HFF-Myc (cell line): ENCODE measurements at regions not wholly inside any gene's neighbourhood (a gene's known extent, or its start where the extent isn't known, plus 50 kb on each side); places are given as distances from the start of the nearest gene placed in this dataset.
"Not testable (repeated sequence)": the region's sequence is repeated elsewhere in the genome, so short reads cannot be mapped to it uniquely, and the experiment has no call there.

Source experiments
- DNase-seq: peaks from one replicate; pipeline ENCODE4 v3.0.0-alpha.2; 2011; ENCODE audit warnings: low read depth; ENCODE audit errors: extremely low read depth
- H3K4me3 ChIP-seq: replicated peaks from 2 replicates; pipeline ENCODE4 v1.5.1; 2011; ENCODE audit warnings: low read depth, mild to moderate bottlenecking, control low read depth, low read length
- CTCF ChIP-seq: IDR thresholded peaks from 2 replicates; pipeline ENCODE4 v1.5.1; 2012; ENCODE audit warnings: mild to moderate bottlenecking, low read depth, low read length, control low read depth; ENCODE audit errors: missing control alignments

DNA sequence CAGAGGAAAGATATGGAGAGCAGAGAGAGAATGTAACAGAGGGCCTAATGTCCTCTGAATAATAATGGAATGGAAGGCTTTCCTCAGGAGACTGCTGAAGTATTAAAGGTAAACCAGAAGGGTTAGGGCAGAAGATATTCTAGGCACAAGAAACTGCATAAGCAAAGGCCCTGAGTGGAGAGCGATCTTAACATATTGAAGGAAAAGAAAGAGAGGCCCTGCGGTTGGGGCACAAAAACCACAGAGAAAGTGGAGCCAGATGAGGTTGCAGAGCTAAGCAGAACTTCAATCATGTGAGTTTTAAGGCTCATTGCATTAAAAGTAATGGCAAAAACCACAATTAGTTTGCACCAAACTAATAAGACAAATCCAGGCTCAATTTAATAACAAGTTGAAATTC lies 115.8 kb upstream of the VSTM2A start:
- no peak overlapping the region for H3K4me3 ChIP-seq
- no peak for DNase-seq

DNA sequence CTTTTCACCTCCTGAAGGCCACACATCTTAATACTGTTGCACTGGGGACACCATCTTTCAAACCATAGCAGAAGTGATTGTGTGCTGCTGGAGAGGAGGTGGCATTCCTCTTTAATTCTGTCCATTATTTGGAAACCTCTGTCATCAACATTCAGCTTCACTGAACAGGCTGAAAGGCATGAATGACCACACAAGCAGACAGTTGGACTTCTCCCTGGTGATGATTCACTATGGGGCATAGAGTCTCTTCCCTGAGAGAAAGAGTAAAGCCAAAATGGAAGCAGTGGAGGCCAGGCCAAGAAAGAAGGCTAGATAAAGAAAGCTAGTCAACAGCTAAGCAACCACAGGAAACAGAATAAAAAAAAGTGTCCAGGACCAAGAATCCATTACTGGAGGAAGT lies 113.1 kb upstream of the VSTM2A start:
- TF ChIP-seq CTCF: no peak
- no peak for DNase-seq
- no peak overlapping the region for H3K4me3 ChIP-seq

More for the DNA sequence above, 115.8 kb upstream of the VSTM2A start:
- no peak for TF ChIP-seq CTCF

GRCh38 chr7:54439391-54439790 lies 102.8 kb upstream of the VSTM2A start:
- DNase-seq: no peak
- TF ChIP-seq CTCF: no peak
- no peak overlapping the region for H3K4me3 ChIP-seq

DNA sequence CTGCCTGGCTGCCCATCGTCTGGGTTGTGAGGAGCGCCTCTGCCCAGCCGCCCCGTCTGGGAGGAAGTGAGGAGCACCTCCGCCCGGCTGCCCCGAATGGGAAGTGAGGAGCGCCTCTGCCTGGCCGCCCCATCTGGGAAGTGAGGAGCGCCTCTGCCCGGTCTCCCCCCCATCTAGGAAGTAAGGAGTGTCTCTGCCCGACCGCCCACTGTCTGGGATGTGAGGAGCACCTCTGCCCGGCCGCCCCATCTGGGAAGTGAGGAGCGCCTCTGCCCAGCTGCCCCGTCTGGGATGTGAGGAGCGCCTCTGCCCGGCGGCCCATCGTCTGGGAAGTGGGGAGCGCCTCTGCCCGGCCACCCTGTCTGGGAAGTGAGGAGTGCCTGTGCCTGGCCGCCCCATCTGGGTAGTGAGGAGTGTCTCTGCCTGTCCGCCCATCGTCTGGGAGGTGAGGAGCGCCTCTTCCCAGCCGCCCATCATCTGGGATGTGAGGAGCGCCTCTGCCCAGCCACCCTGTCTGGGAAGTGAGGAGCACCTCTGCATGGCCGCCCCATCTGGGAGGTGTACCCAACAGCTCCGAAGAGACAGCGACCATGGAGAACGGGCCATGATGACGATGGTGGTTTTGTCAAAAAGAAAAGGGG lies 98.0 kb upstream of the VSTM2A start:
- DNase-seq, H3K4me3 ChIP-seq: not testable (repeated sequence)

DNA sequence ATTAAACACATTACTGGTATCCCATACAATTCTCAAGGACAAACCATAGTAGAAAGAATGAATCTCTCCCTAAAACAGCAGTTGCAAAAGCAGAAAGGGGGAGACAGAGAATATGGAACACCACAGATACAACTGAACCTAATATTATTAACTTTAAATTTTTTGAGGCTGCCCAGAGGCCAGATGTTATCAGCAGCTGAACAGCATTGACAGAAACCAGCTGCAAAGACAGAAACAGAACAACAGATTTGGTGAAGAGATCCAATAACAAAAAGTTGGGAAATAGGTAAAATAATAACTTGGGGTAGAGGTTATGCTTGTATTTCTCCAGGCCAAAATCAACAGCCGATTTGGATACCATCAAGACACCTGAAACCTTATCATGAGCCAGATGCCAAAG lies 89.0 kb upstream of the VSTM2A start:
- not testable (repeated sequence) for DNase-seq, H3K4me3 ChIP-seq

- not testable (repeated sequence) for DNase-seq, H3K4me3 ChIP-seq
These were observed 87.5 kb upstream of the VSTM2A start for GRCh38 chr7:54454700-54455099.

DNA sequence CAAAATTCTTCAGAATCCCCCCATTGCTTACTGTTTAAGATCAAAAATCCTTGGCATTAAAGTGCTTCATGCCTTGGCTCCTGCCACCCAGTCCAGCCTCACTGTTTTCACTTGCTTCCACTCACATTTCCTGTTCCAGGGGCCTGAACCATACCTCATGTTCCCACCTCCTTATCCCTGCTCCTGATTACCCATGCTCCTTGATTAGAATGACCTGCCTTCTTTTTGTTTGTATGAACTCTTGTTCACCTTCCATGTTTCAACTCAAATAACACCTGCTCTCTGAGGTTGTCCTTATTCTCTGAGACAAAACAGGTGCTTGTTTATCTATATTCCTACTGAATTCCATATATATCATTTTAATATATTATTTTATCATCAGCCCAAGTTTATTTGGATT lies 77.1 kb upstream of the VSTM2A start:
- TF ChIP-seq CTCF: no peak
- DNase-seq: no peak
- H3K4me3 ChIP-seq: no peak overlapping the region

DNA sequence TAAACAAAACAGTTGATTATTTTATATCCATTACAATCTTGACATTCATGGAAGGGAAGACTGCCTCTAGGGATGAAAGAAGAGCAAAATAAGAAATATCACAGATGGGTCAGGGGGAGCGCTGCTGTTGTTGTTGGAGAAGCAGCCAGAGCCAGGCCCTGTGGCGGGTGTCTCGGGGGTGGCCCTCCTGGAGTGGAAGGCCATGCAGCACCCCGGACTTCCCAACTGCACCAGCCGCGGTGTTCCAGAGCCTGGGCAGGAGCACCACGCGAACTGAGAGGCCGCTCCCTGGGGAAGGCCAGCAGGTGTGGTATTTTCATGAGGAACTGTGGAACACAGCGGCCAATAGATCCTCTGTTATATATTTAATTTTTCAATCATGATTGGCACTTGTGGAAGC lies 72.4 kb upstream of the VSTM2A start:
- no peak for DNase-seq
- no peak for TF ChIP-seq CTCF
- H3K4me3 ChIP-seq: no peak overlapping the region
